ENCODE measurements at regions not wholly inside any gene's neighbourhood (a gene's known extent, or its start where the extent isn't known, plus 50 kb on each side); places are given as distances from the start of the nearest gene placed in this dataset.

DNA sequence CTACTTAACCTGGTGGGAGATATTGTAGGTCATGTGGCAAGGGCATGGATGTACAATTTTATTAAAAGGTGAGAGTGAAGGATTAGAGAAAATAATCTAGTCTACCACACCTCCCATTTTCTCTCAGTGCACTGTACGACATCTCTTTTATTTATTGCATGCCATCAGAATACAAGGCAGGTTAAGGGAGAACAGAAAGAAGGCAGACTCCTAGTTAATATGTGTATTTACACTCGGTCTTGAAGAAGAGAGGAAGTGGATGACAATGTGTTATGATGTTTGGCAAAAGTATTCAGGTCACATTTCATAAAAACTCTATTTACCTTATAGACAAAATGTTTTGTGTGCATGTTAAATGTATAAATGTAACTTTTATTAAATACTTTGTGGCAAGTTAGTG, 306.1 kb downstream of the CTH start:
- no peak for DNase-seq (ENCODE audit: low spot score)
- H3K27ac Mint-ChIP-seq: no peak overlapping the region
- ChIA-PET POLR2A (no interaction called here), CTCF (no interaction called here)
- no peak for ATAC-seq
- peaks cover 5% of the 10 kb centered on the region for H3K4me1 Mint-ChIP-seq
- TF ChIP-seq JAZF1 (CRISPR knock-in tag; IDR thresholded peaks at IDR 0.05): no peak
- TF ChIP-seq RORB (CRISPR knock-in tag; IDR thresholded peaks at IDR 0.05): no peak
- TF ChIP-seq ETV6 (CRISPR knock-in tag; IDR thresholded peaks at IDR 0.05): no peak
- TF ChIP-seq, protein P1, sequence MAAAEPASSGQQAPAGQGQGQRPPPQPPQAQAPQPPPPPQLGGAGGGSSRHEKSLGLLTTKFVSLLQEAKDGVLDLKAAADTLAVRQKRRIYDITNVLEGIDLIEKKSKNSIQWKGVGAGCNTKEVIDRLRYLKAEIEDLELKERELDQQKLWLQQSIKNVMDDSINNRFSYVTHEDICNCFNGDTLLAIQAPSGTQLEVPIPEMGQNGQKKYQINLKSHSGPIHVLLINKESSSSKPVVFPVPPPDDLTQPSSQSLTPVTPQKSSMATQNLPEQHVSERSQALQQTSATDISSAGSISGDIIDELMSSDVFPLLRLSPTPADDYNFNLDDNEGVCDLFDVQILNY (CRISPR knock-in tag; IDR thresholded peaks at IDR 0.05): no peak
- TF ChIP-seq MYBL2 (CRISPR knock-in tag; IDR thresholded peaks at IDR 0.05): no peak
- no peak for TF ChIP-seq EMX1 (CRISPR knock-in tag; IDR thresholded peaks at IDR 0.05)
- TF ChIP-seq, protein P2, sequence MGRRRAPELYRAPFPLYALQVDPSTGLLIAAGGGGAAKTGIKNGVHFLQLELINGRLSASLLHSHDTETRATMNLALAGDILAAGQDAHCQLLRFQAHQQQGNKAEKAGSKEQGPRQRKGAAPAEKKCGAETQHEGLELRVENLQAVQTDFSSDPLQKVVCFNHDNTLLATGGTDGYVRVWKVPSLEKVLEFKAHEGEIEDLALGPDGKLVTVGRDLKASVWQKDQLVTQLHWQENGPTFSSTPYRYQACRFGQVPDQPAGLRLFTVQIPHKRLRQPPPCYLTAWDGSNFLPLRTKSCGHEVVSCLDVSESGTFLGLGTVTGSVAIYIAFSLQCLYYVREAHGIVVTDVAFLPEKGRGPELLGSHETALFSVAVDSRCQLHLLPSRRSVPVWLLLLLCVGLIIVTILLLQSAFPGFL (CRISPR knock-in tag; IDR thresholded peaks at IDR 0.05; ENCODE audit: borderline replicate concordance): no peak
- no peak for TF ChIP-seq CREB1 (CRISPR knock-in tag; IDR thresholded peaks at IDR 0.05)
- TF ChIP-seq, protein P3, sequence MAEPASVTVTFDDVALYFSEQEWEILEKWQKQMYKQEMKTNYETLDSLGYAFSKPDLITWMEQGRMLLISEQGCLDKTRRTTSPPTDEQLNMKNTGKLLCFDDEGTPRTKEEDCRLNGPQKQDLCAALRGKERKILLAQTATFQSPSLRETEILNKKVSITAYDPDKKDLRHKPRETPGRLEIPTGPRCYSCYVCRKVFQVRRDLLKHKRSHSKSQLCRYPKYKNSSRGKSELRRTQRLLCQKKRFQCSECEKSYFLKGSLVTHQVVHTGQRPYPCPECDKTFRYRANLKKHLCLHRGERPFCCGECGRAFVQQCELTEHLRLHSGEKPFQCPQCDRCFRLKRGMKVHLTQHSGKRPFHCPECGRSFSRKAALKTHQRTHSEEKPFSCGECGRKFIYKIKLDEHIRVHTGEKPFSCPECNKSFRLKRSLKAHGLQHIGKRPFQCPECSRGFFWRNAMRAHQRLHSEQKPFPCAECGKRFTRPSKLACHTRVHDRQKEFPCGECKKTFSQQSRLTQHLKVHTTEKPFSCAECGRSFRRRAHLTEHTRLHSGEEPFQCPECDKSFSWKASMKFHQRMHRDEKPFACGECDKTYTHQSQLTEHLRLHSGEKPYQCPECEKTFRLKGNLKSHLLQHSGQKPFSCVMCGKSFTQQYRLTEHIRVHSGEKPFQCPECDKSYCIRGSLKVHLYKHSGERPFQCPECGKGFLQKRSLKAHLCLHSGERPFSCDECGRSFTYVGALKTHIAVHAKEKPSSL (CRISPR knock-in tag; conservative IDR thresholded peaks at IDR 0.05): no peak
- no peak for TF ChIP-seq TP53 (CRISPR knock-in tag; IDR thresholded peaks at IDR 0.05)
- TF ChIP-seq TCF7 (CRISPR knock-in tag; IDR thresholded peaks at IDR 0.05; ENCODE audit: low read depth): no peak
- TF ChIP-seq, protein P4, sequence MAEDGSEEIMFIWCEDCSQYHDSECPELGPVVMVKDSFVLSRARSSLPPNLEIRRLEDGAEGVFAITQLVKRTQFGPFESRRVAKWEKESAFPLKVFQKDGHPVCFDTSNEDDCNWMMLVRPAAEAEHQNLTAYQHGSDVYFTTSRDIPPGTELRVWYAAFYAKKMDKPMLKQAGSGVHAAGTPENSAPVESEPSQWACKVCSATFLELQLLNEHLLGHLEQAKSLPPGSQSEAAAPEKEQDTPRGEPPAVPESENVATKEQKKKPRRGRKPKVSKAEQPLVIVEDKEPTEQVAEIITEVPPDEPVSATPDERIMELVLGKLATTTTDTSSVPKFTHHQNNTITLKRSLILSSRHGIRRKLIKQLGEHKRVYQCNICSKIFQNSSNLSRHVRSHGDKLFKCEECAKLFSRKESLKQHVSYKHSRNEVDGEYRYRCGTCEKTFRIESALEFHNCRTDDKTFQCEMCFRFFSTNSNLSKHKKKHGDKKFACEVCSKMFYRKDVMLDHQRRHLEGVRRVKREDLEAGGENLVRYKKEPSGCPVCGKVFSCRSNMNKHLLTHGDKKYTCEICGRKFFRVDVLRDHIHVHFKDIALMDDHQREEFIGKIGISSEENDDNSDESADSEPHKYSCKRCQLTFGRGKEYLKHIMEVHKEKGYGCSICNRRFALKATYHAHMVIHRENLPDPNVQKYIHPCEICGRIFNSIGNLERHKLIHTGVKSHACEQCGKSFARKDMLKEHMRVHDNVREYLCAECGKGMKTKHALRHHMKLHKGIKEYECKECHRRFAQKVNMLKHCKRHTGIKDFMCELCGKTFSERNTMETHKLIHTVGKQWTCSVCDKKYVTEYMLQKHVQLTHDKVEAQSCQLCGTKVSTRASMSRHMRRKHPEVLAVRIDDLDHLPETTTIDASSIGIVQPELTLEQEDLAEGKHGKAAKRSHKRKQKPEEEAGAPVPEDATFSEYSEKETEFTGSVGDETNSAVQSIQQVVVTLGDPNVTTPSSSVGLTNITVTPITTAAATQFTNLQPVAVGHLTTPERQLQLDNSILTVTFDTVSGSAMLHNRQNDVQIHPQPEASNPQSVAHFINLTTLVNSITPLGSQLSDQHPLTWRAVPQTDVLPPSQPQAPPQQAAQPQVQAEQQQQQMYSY (CRISPR knock-in tag; IDR thresholded peaks at IDR 0.05): no peak
- TF ChIP-seq, protein P5, sequence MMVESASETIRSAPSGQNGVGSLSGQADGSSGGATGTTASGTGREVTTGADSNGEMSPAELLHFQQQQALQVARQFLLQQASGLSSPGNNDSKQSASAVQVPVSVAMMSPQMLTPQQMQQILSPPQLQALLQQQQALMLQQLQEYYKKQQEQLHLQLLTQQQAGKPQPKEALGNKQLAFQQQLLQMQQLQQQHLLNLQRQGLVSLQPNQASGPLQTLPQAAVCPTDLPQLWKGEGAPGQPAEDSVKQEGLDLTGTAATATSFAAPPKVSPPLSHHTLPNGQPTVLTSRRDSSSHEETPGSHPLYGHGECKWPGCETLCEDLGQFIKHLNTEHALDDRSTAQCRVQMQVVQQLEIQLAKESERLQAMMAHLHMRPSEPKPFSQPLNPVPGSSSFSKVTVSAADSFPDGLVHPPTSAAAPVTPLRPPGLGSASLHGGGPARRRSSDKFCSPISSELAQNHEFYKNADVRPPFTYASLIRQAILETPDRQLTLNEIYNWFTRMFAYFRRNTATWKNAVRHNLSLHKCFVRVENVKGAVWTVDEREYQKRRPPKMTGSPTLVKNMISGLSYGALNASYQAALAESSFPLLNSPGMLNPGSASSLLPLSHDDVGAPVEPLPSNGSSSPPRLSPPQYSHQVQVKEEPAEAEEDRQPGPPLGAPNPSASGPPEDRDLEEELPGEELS (CRISPR knock-in tag; IDR thresholded peaks at IDR 0.05): no peak
- TF ChIP-seq ATF1 (CRISPR knock-in tag; IDR thresholded peaks at IDR 0.05): no peak
- no peak for TF ChIP-seq CBFB (CRISPR knock-in tag; IDR thresholded peaks at IDR 0.05; ENCODE audit: low read depth)
- TF ChIP-seq, protein P6, sequence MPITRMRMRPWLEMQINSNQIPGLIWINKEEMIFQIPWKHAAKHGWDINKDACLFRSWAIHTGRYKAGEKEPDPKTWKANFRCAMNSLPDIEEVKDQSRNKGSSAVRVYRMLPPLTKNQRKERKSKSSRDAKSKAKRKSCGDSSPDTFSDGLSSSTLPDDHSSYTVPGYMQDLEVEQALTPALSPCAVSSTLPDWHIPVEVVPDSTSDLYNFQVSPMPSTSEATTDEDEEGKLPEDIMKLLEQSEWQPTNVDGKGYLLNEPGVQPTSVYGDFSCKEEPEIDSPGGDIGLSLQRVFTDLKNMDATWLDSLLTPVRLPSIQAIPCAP (CRISPR knock-in tag; IDR thresholded peaks at IDR 0.05): no peak
- TF ChIP-seq, protein P7, sequence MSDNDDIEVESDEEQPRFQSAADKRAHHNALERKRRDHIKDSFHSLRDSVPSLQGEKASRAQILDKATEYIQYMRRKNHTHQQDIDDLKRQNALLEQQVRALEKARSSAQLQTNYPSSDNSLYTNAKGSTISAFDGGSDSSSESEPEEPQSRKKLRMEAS (CRISPR knock-in tag; IDR thresholded peaks at IDR 0.05): no peak
- no peak for TF ChIP-seq NR2C2 (CRISPR knock-in tag; IDR thresholded peaks at IDR 0.05)
- TF ChIP-seq, protein P8, sequence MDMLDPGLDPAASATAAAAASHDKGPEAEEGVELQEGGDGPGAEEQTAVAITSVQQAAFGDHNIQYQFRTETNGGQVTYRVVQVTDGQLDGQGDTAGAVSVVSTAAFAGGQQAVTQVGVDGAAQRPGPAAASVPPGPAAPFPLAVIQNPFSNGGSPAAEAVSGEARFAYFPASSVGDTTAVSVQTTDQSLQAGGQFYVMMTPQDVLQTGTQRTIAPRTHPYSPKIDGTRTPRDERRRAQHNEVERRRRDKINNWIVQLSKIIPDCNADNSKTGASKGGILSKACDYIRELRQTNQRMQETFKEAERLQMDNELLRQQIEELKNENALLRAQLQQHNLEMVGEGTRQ (CRISPR knock-in tag; IDR thresholded peaks at IDR 0.05): no peak
- TF ChIP-seq SP1 (CRISPR knock-in tag; conservative IDR thresholded peaks at IDR 0.05): no peak
- no peaks in the 10 kb centered on the region for H3K27me3 Mint-ChIP-seq (ENCODE audit: low read depth)
- no peak overlapping the region for H3K4me3 Mint-ChIP-seq
- H3K9me3 Mint-ChIP-seq: 0 out of 2 replicates have a peak, but pooled peaks cover under 1% of the 10 kb centered on the region
- no peaks in the 10 kb centered on the region for H3K36me3 Mint-ChIP-seq

Data from WTC11 (cell line).